H7 (cell line): ENCODE measurements at regions not wholly inside any gene's neighbourhood (a gene's known extent, or its start where the extent isn't known, plus 50 kb on each side); places are given as distances from the start of the nearest gene placed in this dataset.

Source experiments
- DNase-seq: peaks from one replicate; pipeline ENCODE4 v3.0.0; 2012
- H3K27me3 ChIP-seq: 2 replicates; pipeline ENCODE4 v1.6.0; 2011; ENCODE audit warnings: mild to moderate bottlenecking, low read length; ENCODE audit not compliant: control insufficient read depth, insufficient read depth
- H3K36me3 ChIP-seq: replicated peaks from 2 replicates; pipeline ENCODE4 v1.5.1; 2011; ENCODE audit warnings: low read length; ENCODE audit not compliant: control insufficient read depth, insufficient read depth
- H3K4me3 ChIP-seq: 2 replicates; pipeline ENCODE4 v1.5.1; 2011; ENCODE audit warnings: low read depth, mild to moderate bottlenecking, control low read depth, low read length, moderate library complexity; ENCODE audit not compliant: insufficient read depth

DNA sequence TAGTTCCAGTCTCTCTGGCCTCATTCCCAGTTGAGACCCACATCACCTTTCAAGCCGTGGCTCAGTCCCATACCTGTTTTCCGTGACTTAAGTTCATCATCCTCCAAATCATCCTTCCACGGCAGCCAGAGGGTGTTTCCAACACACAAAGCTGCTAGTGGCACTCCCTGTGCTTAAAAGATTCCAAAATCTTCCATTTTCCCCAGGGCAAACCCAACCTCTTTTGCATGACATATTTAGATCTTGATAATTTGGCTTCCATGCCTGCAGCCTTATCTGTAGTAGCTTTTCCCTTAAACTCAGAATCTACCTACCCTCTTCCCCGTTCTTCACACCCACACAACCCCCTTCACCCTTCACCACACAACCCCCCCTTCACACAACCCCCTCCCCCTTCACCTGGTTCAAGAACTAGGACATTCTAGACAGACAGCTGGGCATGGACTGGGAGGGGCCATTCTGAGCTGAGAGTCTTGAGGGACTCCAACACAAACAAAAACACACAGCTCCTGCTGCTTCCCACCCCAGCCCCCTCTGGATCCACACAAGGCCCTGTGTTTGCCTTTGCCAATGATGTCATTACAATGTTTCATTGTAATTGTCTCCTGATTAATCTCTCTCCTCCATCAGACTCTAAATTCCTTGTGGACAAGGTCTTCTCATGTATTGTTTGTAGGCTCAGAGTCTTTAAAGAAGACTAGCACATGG, 268.2 kb downstream of the SH3GL2 start:
- no peaks in the 10 kb centered on the region for H3K27me3 ChIP-seq
- H3K4me3 ChIP-seq = no peak overlapping the region
- H3K36me3 ChIP-seq = no peaks in the 10 kb centered on the region
- DNase-seq = no peak

DNA sequence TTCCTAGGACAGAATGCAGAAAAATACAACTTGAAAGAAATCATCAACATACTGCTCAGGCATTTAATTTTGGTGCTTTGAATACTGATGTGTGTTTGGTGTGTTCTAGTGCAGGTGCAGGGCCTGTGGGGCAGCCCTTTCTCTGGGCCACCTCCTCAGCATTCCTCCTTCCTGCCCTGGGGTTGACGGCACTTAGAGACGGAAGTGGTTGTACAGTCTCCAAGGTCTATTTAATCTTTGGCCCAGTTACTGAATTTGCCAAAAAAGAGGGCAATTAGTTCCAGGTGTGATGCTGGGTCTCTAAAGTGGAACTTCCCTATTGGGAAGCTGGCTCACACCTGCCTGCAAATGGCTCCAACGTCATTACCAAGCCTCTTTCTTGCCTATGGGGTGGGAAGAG, 269.0 kb downstream of the SH3GL2 start:
- no peak for DNase-seq
- Histone ChIP-seq H3K27me3 (no peaks in the 10 kb centered on the region), H3K4me3 (no peak overlapping the region), H3K36me3 (no peaks in the 10 kb centered on the region)

DNA sequence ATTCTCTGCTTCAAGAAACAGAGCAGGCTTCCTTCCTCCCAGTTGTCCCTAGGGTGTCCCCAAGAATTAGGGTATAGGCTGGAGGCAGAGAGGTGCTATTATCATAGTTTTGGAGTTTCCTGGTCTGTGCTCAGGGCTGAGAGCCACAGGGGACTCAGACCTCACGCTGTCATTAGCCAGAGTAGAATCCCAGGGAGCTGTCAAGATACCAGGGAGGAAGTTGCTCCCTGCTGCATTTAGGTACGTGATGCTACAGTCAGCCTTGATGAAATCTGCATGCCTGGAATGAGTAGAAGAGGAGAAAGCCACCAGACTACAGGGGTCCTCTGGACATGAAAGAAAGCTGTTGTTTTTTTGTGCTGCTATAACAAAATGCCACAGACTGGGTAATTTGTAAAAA, 273.2 kb downstream of the SH3GL2 start:
- no peak for DNase-seq
- H3K36me3 ChIP-seq = no peaks in the 10 kb centered on the region
- no peaks in the 10 kb centered on the region for H3K27me3 ChIP-seq
- H3K4me3 ChIP-seq = no peak overlapping the region

- Histone ChIP-seq H3K27me3 (no peaks in the 10 kb centered on the region), H3K4me3 (no peak overlapping the region), H3K36me3 (no peaks in the 10 kb centered on the region)
- DNase-seq = no peak
These were observed 275.6 kb downstream of the SH3GL2 start for GRCh38 chr9:17854487-17854886.

GRCh38 chr9:17856995-17857394, 278.1 kb downstream of the SH3GL2 start:
- H3K4me3 ChIP-seq = no peak overlapping the region
- DNase-seq = no peak
- no peaks in the 10 kb centered on the region for H3K27me3 ChIP-seq
- no peaks in the 10 kb centered on the region for H3K36me3 ChIP-seq

DNA sequence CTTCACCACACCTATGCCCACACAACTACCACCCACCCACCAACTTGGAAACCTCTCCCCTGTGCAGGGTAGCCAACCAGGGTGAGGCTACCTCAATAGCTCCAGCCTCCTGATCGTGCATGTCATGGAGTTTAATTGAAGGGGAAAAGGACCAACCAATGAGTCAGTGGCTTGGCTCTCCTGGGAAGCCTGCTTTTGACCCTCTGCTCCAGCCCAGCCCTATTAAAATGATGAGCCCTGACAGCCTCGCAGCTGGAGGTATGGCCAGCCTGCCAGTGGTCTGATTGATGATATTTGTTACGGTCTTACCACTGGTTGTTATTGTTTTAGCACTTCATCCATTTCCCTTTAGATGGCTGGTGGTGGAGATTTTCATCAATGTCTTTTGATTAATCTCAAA, 280.4 kb downstream of the SH3GL2 start:
- Histone ChIP-seq H3K36me3 (no peaks in the 10 kb centered on the region), H3K27me3 (no peaks in the 10 kb centered on the region), H3K4me3 (no peak overlapping the region)
- no peak for DNase-seq

- no peaks in the 10 kb centered on the region for H3K36me3 ChIP-seq
- H3K27me3 ChIP-seq = no peaks in the 10 kb centered on the region
- DNase-seq = no peak
- H3K4me3 ChIP-seq = no peak overlapping the region
These were observed 281.1 kb downstream of the SH3GL2 start for GRCh38 chr9:17859987-17860386.

DNA sequence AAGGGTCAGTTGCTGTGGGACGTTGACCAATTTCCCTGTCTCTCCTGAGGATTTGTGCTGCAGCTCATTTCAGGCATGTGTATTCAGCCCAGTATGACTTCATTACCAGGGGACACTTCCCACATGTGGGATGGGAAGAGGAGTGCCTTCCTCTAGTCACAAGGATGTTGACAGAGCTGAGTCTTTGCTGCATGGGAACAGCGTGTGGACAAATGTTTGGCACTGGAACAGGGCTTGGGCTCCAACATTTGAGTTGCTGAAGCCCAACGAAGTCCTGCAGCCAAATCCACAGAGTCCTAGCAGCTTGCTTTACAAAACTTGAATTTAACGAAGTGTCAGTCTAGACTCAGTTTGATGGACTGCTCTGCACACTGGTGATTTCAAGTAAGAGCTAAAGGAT, 283.2 kb downstream of the SH3GL2 start:
- DNase-seq = no peak
- H3K4me3 ChIP-seq = no peak overlapping the region
- no peaks in the 10 kb centered on the region for H3K36me3 ChIP-seq
- H3K27me3 ChIP-seq = no peaks in the 10 kb centered on the region

DNA sequence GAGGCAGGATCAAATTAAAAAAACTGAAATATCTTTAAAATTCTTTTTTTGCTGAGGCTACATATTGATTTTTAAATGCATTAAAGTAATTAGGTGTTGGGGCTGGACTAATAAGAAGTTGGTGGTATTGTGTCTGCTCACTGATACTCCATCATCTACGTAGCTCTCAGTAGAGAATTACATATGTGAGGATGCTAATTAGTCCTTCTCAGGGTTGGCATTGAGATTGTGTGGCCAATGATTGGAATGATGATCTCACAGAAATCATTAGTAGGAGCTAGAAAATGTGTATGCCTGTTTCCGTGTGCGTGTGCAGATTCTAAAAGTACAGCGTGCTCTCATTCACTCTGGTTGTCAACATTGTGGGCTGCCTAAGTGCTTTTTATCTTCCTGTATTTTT, 283.8 kb downstream of the SH3GL2 start:
- DNase-seq = no peak
- H3K4me3 ChIP-seq = no peak overlapping the region
- no peaks in the 10 kb centered on the region for H3K27me3 ChIP-seq

DNA sequence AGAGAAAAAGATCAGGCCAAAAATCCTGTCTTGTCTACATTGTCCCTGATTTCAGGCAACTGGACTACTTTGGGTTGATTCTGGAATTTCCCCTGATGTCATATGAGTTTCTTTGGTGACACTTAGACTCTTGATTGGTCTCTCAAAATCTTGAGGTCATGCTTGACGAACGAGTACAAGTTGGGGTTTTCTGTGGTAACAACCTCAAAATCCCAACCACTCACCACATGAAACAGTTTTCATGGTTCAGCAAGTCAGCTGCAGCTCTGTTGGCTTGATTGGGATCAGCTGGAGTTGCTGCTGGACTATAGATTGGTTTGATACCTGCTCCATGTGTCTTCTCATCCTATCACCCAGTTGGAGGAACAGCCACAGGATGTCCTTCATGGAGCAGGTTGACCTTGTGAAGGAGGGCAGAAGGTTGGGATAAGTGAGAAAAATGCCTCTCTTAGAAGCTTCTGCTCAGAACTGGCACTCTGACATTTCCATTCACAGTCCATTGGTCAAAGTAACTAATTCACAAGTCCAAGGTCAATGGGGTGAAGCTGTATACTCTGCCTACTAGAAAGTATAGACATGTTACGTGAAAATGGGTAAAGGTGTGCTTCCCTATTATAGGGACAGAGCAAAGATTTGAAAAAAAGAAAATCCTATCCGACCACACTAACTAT, 284.5 kb downstream of the SH3GL2 start:
- Histone ChIP-seq H3K36me3 (no peaks in the 10 kb centered on the region), H3K27me3 (no peaks in the 10 kb centered on the region), H3K4me3 (no peak overlapping the region)
- no peak for DNase-seq

More for the DNA sequence above, 283.8 kb downstream of the SH3GL2 start:
- no peaks in the 10 kb centered on the region for H3K36me3 ChIP-seq

- H3K4me3 ChIP-seq = no peak overlapping the region
These were observed 285.1 kb downstream of the SH3GL2 start for GRCh38 chr9:17863924-17864323.

DNA sequence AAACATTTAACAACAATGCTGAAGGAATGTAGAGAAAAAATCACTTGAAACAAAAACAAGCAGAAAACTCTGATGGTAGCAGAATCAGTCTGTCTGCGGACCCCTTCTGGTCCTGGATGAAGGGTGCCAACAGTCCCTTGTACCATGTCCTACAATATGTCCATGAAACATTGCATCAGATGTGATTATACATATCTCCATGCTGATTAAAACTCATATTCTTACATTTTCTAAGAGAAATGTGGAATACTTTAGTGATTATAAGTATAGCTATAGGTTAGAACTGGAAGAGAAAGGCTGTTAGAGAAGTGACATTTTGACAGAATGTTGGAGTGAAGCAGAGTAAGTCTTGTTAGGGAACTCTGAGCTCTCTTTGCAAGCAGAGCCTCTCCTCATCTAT, 286.1 kb downstream of the SH3GL2 start:
- Histone ChIP-seq H3K36me3 (no peaks in the 10 kb centered on the region), H3K4me3 (no peak overlapping the region), H3K27me3 (no peaks in the 10 kb centered on the region)
- DNase-seq = no peak

More at GRCh38 chr9:17863924-17864323, 285.1 kb downstream of the SH3GL2 start:
- no peaks in the 10 kb centered on the region for H3K27me3 ChIP-seq
- no peaks in the 10 kb centered on the region for H3K36me3 ChIP-seq
- DNase-seq = no peak

DNA sequence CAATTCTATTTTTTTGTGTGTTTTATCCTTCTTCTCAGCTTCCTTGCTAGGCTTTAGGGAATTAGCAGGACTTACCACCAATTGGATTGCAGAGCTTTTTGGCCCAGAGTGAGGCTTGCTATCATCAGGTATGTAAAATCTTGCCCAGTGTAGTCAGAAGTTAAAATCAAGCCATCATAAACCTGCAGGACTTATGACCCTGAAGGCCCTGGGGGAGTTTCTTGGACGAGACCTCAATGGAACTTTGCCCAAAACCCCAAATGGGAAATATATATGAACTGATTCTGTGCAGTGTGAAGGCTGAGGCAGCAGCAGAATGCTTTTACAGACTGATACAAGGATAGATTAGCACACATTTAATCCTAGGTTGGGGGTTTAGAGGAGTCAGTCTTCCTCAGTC, 287.0 kb downstream of the SH3GL2 start:
- H3K27me3 ChIP-seq = no peaks in the 10 kb centered on the region
- H3K36me3 ChIP-seq = no peaks in the 10 kb centered on the region
- no peak overlapping the region for H3K4me3 ChIP-seq
- DNase-seq = no peak

DNA sequence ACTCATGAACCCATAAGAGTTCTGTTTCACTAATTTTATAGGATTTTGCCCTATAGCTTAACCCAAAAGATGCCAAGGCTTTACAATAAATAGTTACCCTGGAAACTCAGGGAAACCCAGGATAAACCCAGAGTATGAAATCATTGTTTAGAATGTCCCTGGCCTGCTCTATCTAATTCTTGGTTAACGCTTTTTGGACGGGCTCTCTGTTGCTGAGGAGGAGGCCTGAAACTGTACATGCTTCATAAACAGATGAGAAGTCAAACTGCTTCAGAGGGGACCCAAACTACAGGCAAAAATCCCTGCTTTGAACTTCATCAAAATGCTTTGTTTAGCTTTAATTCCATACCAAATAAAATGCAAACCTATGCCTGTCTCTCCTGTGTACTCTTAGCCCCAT, 291.9 kb downstream of the SH3GL2 start:
- Histone ChIP-seq H3K4me3 (no peak overlapping the region), H3K36me3 (no peaks in the 10 kb centered on the region), H3K27me3 (no peaks in the 10 kb centered on the region)
- DNase-seq = no peak

- no peak for DNase-seq
- H3K4me3 ChIP-seq = no peak overlapping the region
- no peaks in the 10 kb centered on the region for H3K36me3 ChIP-seq
- no peaks in the 10 kb centered on the region for H3K27me3 ChIP-seq
These were observed 292.5 kb downstream of the SH3GL2 start for GRCh38 chr9:17871213-17871890.
